Erythroblast (primary cell): ENCODE measurements at regions not wholly inside any gene's neighbourhood (a gene's known extent, or its start where the extent isn't known, plus 50 kb on each side); places are given as distances from the start of the nearest gene placed in this dataset.

ENCODE experiments used
- GATA1 ChIP-seq: IDR thresholded peaks from 2 replicates; pipeline ENCODE4 v1.6.1; 2011; ENCODE audit warnings: low read depth, mild to moderate bottlenecking, control low read depth, low read length, moderate library complexity
- POLR2A ChIP-seq: IDR thresholded peaks from 2 replicates; pipeline ENCODE4 v1.6.1; 2011; ENCODE audit warnings: mild to moderate bottlenecking, low read length

DNA sequence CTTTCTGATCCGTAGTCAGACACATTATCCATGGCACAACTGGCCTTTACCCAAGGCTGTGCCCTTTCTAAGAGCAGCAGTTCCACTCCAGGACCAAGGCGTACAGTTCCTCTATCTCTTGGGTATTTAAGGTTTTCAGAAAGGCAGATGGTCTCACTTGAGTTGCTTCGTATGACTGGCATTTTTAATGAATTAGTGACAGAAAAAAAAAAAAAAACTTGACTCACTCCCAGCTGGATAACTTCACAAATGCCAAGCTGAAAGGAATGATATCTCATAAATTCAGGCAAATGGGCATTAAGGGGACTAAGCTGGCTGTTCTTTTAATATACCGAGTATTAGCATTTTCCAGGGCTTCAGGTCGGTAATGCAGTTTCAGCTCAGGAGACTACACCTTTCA is 60.7 kb downstream of the SLC24A2 start:
- TF ChIP-seq POLR2A (no peak), GATA1 (no peak)
